Natural killer cell (primary cell): ENCODE measurements at regions not wholly inside any gene's neighbourhood (a gene's known extent, or its start where the extent isn't known, plus 50 kb on each side); places are given as distances from the start of the nearest gene placed in this dataset.

ENCODE experiments used
- ATAC-seq, 3 donors: fragments of 150-1000 bp in 2 of 3; fragments of 200-7000 bp in 1 of 3; cut with Tn5 transposase; 1 replicate in 1 of 3; 2 replicates in 2 of 3; pipeline ENCODE4 v1.10.0; 2021; ENCODE audit warnings: mild to moderate bottlenecking in 2 of 3, moderate library complexity in 2 of 3
- DNase-seq, 2 donors: peaks; one replicate each; pipeline versions ENCODE4 v3.0.0 to v3.0.0-alpha.2; 2013 to 2021; ENCODE audit warnings: mixed read lengths in 1 of 2
- H3K27ac ChIP-seq: one replicate; pipeline ENCODE4 v1.5.1; 2013; ENCODE audit warnings: mild to moderate bottlenecking, low read length
- H3K27me3 ChIP-seq: one replicate; pipeline ENCODE4 v1.6.1; 2013; ENCODE audit warnings: low read length; ENCODE audit not compliant: control insufficient read depth, insufficient read depth
- H3K36me3 ChIP-seq: one replicate; pipeline ENCODE4 v1.6.1; 2013; ENCODE audit warnings: low read length; ENCODE audit not compliant: control insufficient read depth, insufficient read depth
- H3K4me1 ChIP-seq: one replicate; pipeline ENCODE4 v1.6.1; 2013; ENCODE audit warnings: low read length; ENCODE audit not compliant: control insufficient read depth, insufficient read depth
- H3K4me3 ChIP-seq: one replicate; pipeline ENCODE4 v1.5.1; 2013; ENCODE audit warnings: low read length
- H3K9me3 ChIP-seq: one replicate; pipeline ENCODE4 v1.6.1; 2013; ENCODE audit warnings: low read length; ENCODE audit not compliant: control insufficient read depth, insufficient read depth
- H3K27ac Mint-ChIP-seq, 2 donors: one replicate each; pipeline ENCODE4 v1.8.0; 2022; ENCODE audit warnings: mild to moderate bottlenecking in 2 of 2, mixed read lengths in 2 of 2, moderate library complexity in 1 of 2
- H3K27me3 Mint-ChIP-seq, 2 donors: one replicate each; pipeline ENCODE4 v1.8.0; 2022; ENCODE audit warnings: low read depth in 2 of 2, mixed read lengths in 2 of 2
- H3K36me3 Mint-ChIP-seq: one replicate; pipeline ENCODE4 v1.8.0; 2022; ENCODE audit warnings: mixed read lengths
- H3K4me1 Mint-ChIP-seq, 2 donors: one replicate each; pipeline ENCODE4 v1.8.0; 2022; ENCODE audit warnings: mixed read lengths in 2 of 2
- H3K4me3 Mint-ChIP-seq: one replicate; pipeline ENCODE4 v1.8.0; 2022; ENCODE audit warnings: mild to moderate bottlenecking, moderate library complexity, mixed read lengths
- H3K9me3 Mint-ChIP-seq, 2 donors: one replicate each; pipeline ENCODE4 v1.8.0; 2022; ENCODE audit warnings: mixed read lengths in 2 of 2
- CTCF ChIP-seq: fragments of 200-600 bp; IDR thresholded peaks from one replicate; pipeline ENCODE4 v1.8.0; 2022; ENCODE audit warnings: antibody characterized with exemption
- WGBS: methylation state at CpG from one replicate; pipeline ENCODE4 v1.1.7; 2013; ENCODE audit warnings: missing lambda C conversion rate; ENCODE audit not compliant: insufficient coverage; 5-methylcytosine and 5-hydroxymethylcytosine counted together
- intact Hi-C: fragments of 100-400 bp; cut with micrococcal nuclease; formaldehyde crosslinking; loops from one replicate; pipeline ENCODE4 v1.14.2; 2022

GRCh38 chr18:27361477-27361876 is 176.4 kb upstream of the CHST9 start:
- H3K4me3 Mint-ChIP-seq: no peak overlapping the region
- DNase-seq: no peak
- no peaks in the 10 kb centered on the region for H3K27me3 Mint-ChIP-seq
- H3K4me3 ChIP-seq: no peak overlapping the region
- H3K4me1 Mint-ChIP-seq: no peaks in the 10 kb centered on the region
- no peaks in the 10 kb centered on the region for H3K36me3 Mint-ChIP-seq
- no peaks in the 10 kb centered on the region for H3K9me3 ChIP-seq
- 80% methylated on average over 1 of the region's 2 CpGs for WGBS
- no peaks in the 10 kb centered on the region for H3K27me3 ChIP-seq
- no peak overlapping the region for H3K27ac ChIP-seq
- ATAC-seq: no peak
- intact Hi-C loops: no loop called here
- H3K4me1 ChIP-seq: no peaks in the 10 kb centered on the region
- no peak overlapping the region for H3K27ac Mint-ChIP-seq
- H3K36me3 ChIP-seq: no peaks in the 10 kb centered on the region
- H3K9me3 Mint-ChIP-seq: peaks cover 10 to 11% of the 10 kb centered on the region in 2 donors
- no peak for TF ChIP-seq CTCF

GRCh38 chr18:27355308-27355707 is 170.2 kb upstream of the CHST9 start:
- no peak overlapping the region for H3K4me3 ChIP-seq
- no peak overlapping the region for H3K27ac Mint-ChIP-seq
- no peaks in the 10 kb centered on the region for H3K36me3 ChIP-seq
- TF ChIP-seq CTCF: no peak
- H3K4me1 ChIP-seq: no peaks in the 10 kb centered on the region
- no peaks in the 10 kb centered on the region for H3K4me1 Mint-ChIP-seq
- WGBS: 80% methylated on average over 5 of the region's 5 CpGs
- peaks cover 12 to 14% of the 10 kb centered on the region in 2 donors for H3K9me3 Mint-ChIP-seq
- intact Hi-C loops: no loop called here
- ATAC-seq (no peak), DNase-seq (no peak)
- no peaks in the 10 kb centered on the region for H3K27me3 Mint-ChIP-seq
- H3K36me3 Mint-ChIP-seq: no peaks in the 10 kb centered on the region
- no peak overlapping the region for H3K27ac ChIP-seq
- H3K4me3 Mint-ChIP-seq: no peak overlapping the region
- no peaks in the 10 kb centered on the region for H3K9me3 ChIP-seq
- no peaks in the 10 kb centered on the region for H3K27me3 ChIP-seq

- TF ChIP-seq CTCF: no peak
- Mint-ChIP-seq H3K36me3 (no peaks in the 10 kb centered on the region), H3K9me3 (peaks cover 11 to 12% of the 10 kb centered on the region in 2 donors), H3K27ac (no peak overlapping the region), H3K4me1 (no peaks in the 10 kb centered on the region), H3K27me3 (no peaks in the 10 kb centered on the region), H3K4me3 (no peak overlapping the region)
- no peak for DNase-seq
- Histone ChIP-seq H3K27me3 (no peaks in the 10 kb centered on the region), H3K36me3 (no peaks in the 10 kb centered on the region), H3K27ac (no peak overlapping the region), H3K4me3 (no peak overlapping the region), H3K4me1 (no peaks in the 10 kb centered on the region), H3K9me3 (no peaks in the 10 kb centered on the region)
- intact Hi-C loops: no loop called here
- ATAC-seq: no peak
- 86% methylated on average over 3 of the region's 4 CpGs for WGBS
Measured at GRCh38 chr18:27353273-27353672, 168.2 kb upstream of the CHST9 start.

- Histone ChIP-seq H3K4me1 (no peaks in the 10 kb centered on the region), H3K27ac (no peak overlapping the region), H3K27me3 (no peaks in the 10 kb centered on the region), H3K9me3 (no peaks in the 10 kb centered on the region), H3K36me3 (no peaks in the 10 kb centered on the region), H3K4me3 (no peak overlapping the region)
- Mint-ChIP-seq H3K9me3 (peaks cover 9 to 18% of the 10 kb centered on the region in 2 donors), H3K4me1 (no peaks in the 10 kb centered on the region), H3K27me3 (no peaks in the 10 kb centered on the region), H3K27ac (no peak overlapping the region), H3K36me3 (no peaks in the 10 kb centered on the region), H3K4me3 (no peak overlapping the region)
- 84% methylated on average over 4 of the region's 4 CpGs for whole genome bisulfite sequencing
- TF ChIP-seq CTCF: no peak
- intact Hi-C loops: no loop called here
- ATAC-seq (no peak), DNase-seq (no peak)
Measured at GRCh38 chr18:27349284-27349882, 164.3 kb upstream of the CHST9 start.
